ENCODE measurements at regions not wholly inside any gene's neighbourhood (a gene's known extent, or its start where the extent isn't known, plus 50 kb on each side); places are given as distances from the start of the nearest gene placed in this dataset.

- no peak for TF ChIP-seq POLR2AphosphoS5 (IDR thresholded peaks at IDR 0.05; ENCODE audit: low read depth, low read length)
- TF ChIP-seq POLR2A (IDR thresholded peaks at IDR 0.05; ENCODE audit: low read depth, low read length): no peak
- no peak for TF ChIP-seq TAF1 (IDR thresholded peaks at IDR 0.05; ENCODE audit: borderline replicate concordance, low read depth, low read length)
Observed at GRCh38 chr7:125668321-125668993, 738.8 kb upstream of the POT1 start.
